ENCODE measurements at regions not wholly inside any gene's neighbourhood (a gene's known extent, or its start where the extent isn't known, plus 50 kb on each side); places are given as distances from the start of the nearest gene placed in this dataset.
A peak's percentile ranks its signal among the peaks of the same experiment; 100 is the strongest.

DNA sequence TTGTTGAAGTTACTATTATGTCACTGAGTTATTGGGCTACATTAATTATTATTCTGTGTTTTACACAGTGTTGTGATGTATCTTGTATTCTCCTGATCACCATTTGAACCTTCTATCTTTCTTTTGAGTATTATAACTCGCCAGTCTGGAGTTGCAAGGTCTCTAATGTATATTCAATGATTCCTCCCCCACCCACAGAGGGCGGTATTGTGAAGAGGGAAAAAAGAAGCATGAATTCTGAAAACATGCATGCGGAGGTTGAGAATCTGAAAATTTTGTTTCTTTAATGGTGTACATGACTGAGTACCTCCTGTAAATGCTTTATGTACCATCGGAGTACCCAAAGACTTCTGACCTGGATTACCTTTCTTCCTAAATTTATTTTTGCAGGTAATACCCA, 266.6 kb downstream of the NR4A2 start:
- intact Hi-C loops (cut with micrococcal nuclease; ENCODE audit: unreplicated experiment): loop anchor here (1.0 to 5.0 kb wide), 3 partner anchors 267 to 826 kb away; partner anchors contain the start of gene NR4A2
- Mint-ChIP-seq H3K36me3 (ENCODE audit: insufficient read depth, unreplicated experiment) (no peaks in the 10 kb centered on the region), H3K9me3 (ENCODE audit: unreplicated experiment) (no peaks in the 10 kb centered on the region), H3K4me3 (ENCODE audit: unreplicated experiment) (no peak overlapping the region), H3K4me1 (ENCODE audit: low read depth, unreplicated experiment) (no peaks in the 10 kb centered on the region), H3K27ac (ENCODE audit: unreplicated experiment) (no peak overlapping the region), H3K27me3 (ENCODE audit: insufficient read depth, unreplicated experiment) (no peaks in the 10 kb centered on the region)
- no peak overlapping the region for H3K4me3 ChIP-seq (ENCODE audit: low read depth, low read length)
- DNase-seq: peak in 1 of 2 experiments; percentile 36
- H3K36me3 ChIP-seq (ENCODE audit: control insufficient read depth, insufficient read depth, low read length): no peaks in the 10 kb centered on the region
- ChIA-PET POLR2A (no interaction called here), CTCF (no interaction called here)
- H3K9me3 ChIP-seq: no peaks in the 10 kb centered on the region
- no peaks in the 10 kb centered on the region for H3K27me3 ChIP-seq (replicated peaks; ENCODE audit: control insufficient read depth, insufficient read depth, low read length)
- TF ChIP-seq, protein P1, sequence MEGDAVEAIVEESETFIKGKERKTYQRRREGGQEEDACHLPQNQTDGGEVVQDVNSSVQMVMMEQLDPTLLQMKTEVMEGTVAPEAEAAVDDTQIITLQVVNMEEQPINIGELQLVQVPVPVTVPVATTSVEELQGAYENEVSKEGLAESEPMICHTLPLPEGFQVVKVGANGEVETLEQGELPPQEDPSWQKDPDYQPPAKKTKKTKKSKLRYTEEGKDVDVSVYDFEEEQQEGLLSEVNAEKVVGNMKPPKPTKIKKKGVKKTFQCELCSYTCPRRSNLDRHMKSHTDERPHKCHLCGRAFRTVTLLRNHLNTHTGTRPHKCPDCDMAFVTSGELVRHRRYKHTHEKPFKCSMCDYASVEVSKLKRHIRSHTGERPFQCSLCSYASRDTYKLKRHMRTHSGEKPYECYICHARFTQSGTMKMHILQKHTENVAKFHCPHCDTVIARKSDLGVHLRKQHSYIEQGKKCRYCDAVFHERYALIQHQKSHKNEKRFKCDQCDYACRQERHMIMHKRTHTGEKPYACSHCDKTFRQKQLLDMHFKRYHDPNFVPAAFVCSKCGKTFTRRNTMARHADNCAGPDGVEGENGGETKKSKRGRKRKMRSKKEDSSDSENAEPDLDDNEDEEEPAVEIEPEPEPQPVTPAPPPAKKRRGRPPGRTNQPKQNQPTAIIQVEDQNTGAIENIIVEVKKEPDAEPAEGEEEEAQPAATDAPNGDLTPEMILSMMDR (IDR thresholded peaks at IDR 0.05; ENCODE audit: insufficient read depth in 1 of 2, low read depth in 1 of 2, low read length in 1 of 2, severe bottlenecking in 1 of 2, unreplicated experiment in 1 of 2): peak; percentile 39 to 49
- no peaks in the 10 kb centered on the region for H3K4me1 ChIP-seq
- no TSS peak for BruUV-seq (replicated peaks)

DNA sequence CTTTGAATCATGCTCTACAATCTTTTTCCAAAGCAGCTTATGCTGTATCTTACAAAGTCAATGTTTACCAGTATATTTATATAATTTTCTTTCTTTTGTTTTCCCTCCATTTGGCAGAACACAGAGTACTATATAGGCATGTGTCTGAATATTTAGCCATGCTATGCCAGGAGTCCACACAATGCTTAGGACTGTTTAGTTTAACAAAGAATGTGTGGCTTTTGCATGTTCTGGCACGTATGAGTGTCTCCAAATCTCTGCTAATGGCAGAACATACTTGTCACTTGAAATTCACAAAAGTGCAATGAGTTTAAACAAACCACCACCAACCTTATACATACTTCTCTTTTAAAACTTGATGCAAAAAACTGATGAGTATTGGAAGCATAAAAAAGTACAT, 268.0 kb downstream of the NR4A2 start:
- BruUV-seq (replicated peaks): no TSS peak
- intact Hi-C loops (cut with micrococcal nuclease; ENCODE audit: unreplicated experiment): no loop called here
- no peaks in the 10 kb centered on the region for H3K9me3 ChIP-seq
- H3K36me3 ChIP-seq (ENCODE audit: control insufficient read depth, insufficient read depth, low read length): no peaks in the 10 kb centered on the region
- H3K4me3 Mint-ChIP-seq (ENCODE audit: unreplicated experiment): no peak overlapping the region
- no peak overlapping the region for H3K27ac Mint-ChIP-seq (ENCODE audit: unreplicated experiment)
- TF ChIP-seq, protein P1 (IDR thresholded peaks at IDR 0.05; ENCODE audit: insufficient read depth in 1 of 2, low read depth in 1 of 2, low read length in 1 of 2, severe bottlenecking in 1 of 2, unreplicated experiment in 1 of 2): no peak
- no peaks in the 10 kb centered on the region for H3K9me3 Mint-ChIP-seq (ENCODE audit: unreplicated experiment)
- H3K4me1 ChIP-seq: no peaks in the 10 kb centered on the region
- ChIA-PET CTCF (no interaction called here), POLR2A (no interaction called here)
- no peak overlapping the region for H3K4me3 ChIP-seq (ENCODE audit: low read depth, low read length)
- H3K4me1 Mint-ChIP-seq (ENCODE audit: low read depth, unreplicated experiment): no peaks in the 10 kb centered on the region
- no peak for DNase-seq
- no peaks in the 10 kb centered on the region for H3K27me3 Mint-ChIP-seq (ENCODE audit: insufficient read depth, unreplicated experiment)
- no peaks in the 10 kb centered on the region for H3K36me3 Mint-ChIP-seq (ENCODE audit: insufficient read depth, unreplicated experiment)
- no peaks in the 10 kb centered on the region for H3K27me3 ChIP-seq (replicated peaks; ENCODE audit: control insufficient read depth, insufficient read depth, low read length)

DNA sequence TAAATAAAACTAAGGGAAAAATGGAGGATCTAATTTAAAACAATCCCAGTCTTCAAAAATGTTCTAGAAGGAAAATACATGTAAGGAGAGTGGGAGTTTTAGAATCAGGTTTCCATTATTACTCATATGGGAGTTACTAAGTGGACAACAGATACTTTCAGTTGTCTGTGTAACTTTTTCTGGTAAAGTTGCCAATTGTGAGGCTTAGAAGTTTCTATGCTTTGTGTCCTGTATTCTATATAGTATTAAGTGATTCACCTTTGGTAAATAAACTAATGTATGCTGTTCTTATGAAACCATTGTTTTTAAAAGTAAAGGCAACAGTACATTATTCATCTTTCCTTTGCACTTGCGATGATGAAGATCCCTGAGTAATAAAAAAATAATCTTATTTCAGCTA, 274.9 kb downstream of the NR4A2 start:
- Histone ChIP-seq H3K27me3 (replicated peaks; ENCODE audit: control insufficient read depth, insufficient read depth, low read length) (no peaks in the 10 kb centered on the region), H3K4me3 (ENCODE audit: low read depth, low read length) (no peak overlapping the region), H3K36me3 (ENCODE audit: control insufficient read depth, insufficient read depth, low read length) (no peaks in the 10 kb centered on the region), H3K9me3 (no peaks in the 10 kb centered on the region), H3K4me1 (no peaks in the 10 kb centered on the region)
- POLR2A ChIA-PET: no interaction called here
- DNase-seq: no peak
- intact Hi-C loops (cut with micrococcal nuclease; ENCODE audit: unreplicated experiment): no loop called here
- CTCF ChIA-PET: no interaction called here
- TF ChIP-seq, protein P1 (IDR thresholded peaks at IDR 0.05; ENCODE audit: insufficient read depth in 1 of 2, low read depth in 1 of 2, low read length in 1 of 2, severe bottlenecking in 1 of 2, unreplicated experiment in 1 of 2): no peak
- no peak overlapping the region for H3K4me3 Mint-ChIP-seq (ENCODE audit: unreplicated experiment)
- no peaks in the 10 kb centered on the region for H3K36me3 Mint-ChIP-seq (ENCODE audit: insufficient read depth, unreplicated experiment)
- no peaks in the 10 kb centered on the region for H3K9me3 Mint-ChIP-seq (ENCODE audit: unreplicated experiment)
- H3K27ac Mint-ChIP-seq (ENCODE audit: unreplicated experiment): no peak overlapping the region
- H3K4me1 Mint-ChIP-seq (ENCODE audit: low read depth, unreplicated experiment): peaks cover 7% of the 10 kb centered on the region
- no TSS peak for BruUV-seq (replicated peaks)
- no peaks in the 10 kb centered on the region for H3K27me3 Mint-ChIP-seq (ENCODE audit: insufficient read depth, unreplicated experiment)

Data from Caco-2 (cell line).